GM12865 (cell line): ENCODE measurements at regions not wholly inside any gene's neighbourhood (a gene's known extent, or its start where the extent isn't known, plus 50 kb on each side); places are given as distances from the start of the nearest gene placed in this dataset.

ENCODE experiments used
- DNase-seq: peaks from one replicate; pipeline ENCODE4 v3.0.0; 2010; ENCODE audit warnings: low read depth
- H3K4me3 ChIP-seq: 2 replicates; pipeline ENCODE4 v1.5.1; 2011; ENCODE audit warnings: mild to moderate bottlenecking, low read depth, low read length, control low read depth
- TF ChIP-seq, protein P1 (sequence below): IDR thresholded peaks from 2 replicates; pipeline ENCODE4 v1.5.1; 2011; ENCODE audit warnings: low read length, control low read depth, low read depth, inconsistent platforms; ENCODE audit not compliant: insufficient read depth; ENCODE audit errors: missing control alignments

GRCh38 chr12:124371970-124372555 is 77.2 kb downstream of the RFLNA start:
- no peak overlapping the region for H3K4me3 ChIP-seq
- DNase-seq = no peak
- TF ChIP-seq, protein P1, sequence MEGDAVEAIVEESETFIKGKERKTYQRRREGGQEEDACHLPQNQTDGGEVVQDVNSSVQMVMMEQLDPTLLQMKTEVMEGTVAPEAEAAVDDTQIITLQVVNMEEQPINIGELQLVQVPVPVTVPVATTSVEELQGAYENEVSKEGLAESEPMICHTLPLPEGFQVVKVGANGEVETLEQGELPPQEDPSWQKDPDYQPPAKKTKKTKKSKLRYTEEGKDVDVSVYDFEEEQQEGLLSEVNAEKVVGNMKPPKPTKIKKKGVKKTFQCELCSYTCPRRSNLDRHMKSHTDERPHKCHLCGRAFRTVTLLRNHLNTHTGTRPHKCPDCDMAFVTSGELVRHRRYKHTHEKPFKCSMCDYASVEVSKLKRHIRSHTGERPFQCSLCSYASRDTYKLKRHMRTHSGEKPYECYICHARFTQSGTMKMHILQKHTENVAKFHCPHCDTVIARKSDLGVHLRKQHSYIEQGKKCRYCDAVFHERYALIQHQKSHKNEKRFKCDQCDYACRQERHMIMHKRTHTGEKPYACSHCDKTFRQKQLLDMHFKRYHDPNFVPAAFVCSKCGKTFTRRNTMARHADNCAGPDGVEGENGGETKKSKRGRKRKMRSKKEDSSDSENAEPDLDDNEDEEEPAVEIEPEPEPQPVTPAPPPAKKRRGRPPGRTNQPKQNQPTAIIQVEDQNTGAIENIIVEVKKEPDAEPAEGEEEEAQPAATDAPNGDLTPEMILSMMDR = no peak

GRCh38 chr12:124371366-124371765 is 76.5 kb downstream of the RFLNA start:
- DNase-seq = no peak
- no peak overlapping the region for H3K4me3 ChIP-seq
- TF ChIP-seq, protein P1 = no peak

- TF ChIP-seq, protein P1 = no peak
- no peak overlapping the region for H3K4me3 ChIP-seq
- DNase-seq = no peak
These were observed 76.0 kb downstream of the RFLNA start for GRCh38 chr12:124370851-124371250.

DNA sequence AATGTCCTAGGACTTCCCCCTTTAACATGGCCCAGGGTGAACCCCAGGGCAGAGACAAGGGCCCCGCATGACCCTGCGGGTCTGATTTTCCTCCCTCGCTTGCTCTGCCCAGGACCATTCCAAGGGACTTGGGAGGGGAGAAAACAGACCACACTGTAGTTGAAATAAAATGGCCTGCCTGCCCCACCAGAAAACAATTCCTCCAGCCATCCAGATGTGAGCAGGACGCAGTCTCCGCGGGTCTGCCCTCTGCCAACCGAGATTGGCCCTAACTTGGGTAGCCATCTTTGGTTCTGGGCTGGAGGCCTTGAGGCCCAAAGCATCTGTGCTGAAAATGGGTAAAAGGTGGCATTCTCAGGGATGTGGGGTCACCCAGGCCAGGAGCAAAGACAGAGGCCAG is 75.5 kb downstream of the RFLNA start:
- no peak for DNase-seq
- no peak overlapping the region for H3K4me3 ChIP-seq
- TF ChIP-seq, protein P1 = no peak

DNA sequence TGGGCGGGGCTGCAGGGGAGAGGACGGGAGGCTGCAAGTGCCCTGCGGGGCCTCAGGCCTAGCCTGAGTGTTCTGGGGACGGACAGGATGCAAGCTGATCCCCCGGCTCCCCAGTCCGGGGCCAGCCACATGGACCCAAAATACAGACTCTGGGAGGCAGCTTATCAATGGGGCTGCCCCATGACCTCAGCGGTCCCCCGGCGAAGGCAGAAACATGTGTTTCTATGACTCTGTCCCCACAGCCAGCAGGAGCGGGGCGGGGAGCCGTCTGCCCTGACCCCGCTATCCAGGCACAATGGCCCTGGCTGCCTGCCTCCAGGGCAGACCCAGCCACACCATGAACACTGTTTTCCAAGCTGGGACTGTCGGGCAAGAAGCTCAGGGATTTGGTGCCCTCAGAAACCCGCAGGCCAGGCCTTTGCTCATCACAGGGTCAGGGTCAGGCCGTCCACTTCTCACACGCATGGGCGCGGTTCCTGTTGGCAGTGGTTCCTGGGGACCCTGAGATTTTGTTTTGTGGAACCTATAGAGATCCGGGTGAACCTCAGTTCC is 75.0 kb downstream of the RFLNA start:
- DNase-seq = no peak
- H3K4me3 ChIP-seq = no peak overlapping the region
- TF ChIP-seq, protein P1 = no peak

- TF ChIP-seq, protein P1 = no peak
- DNase-seq = no peak
- H3K4me3 ChIP-seq = no peak overlapping the region
These were observed 74.3 kb downstream of the RFLNA start for GRCh38 chr12:124369055-124369826.
